GM12874 (cell line): ENCODE measurements at regions not wholly inside any gene's neighbourhood (a gene's known extent, or its start where the extent isn't known, plus 50 kb on each side); places are given as distances from the start of the nearest gene placed in this dataset.

Experiments
- CTCF ChIP-seq: IDR thresholded peaks from 2 replicates; pipeline ENCODE4 v1.5.1; 2011; ENCODE audit warnings: low read depth, mild to moderate bottlenecking, control low read depth, low read length, moderate library complexity; ENCODE audit not compliant: insufficient read depth

DNA sequence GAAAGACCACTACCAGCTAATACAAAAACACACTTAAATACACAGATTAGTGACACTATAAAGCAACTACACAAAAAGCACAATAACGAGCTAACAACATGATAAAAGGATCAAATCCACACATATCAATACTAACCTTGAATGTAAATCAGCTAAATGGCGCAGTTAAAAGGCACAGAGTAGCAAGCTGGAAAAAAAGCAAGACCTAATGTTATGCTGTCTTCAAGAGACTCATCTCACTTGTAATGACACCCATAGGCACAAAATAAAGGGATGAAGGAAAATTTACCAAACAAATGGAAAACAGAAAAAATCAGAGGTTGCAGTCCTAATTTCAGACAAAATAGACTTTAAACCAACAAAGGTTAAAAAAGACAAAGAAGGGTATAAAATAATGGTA is 86.3 kb downstream of the NUS1 start:
- TF ChIP-seq CTCF: no peak

GRCh38 chr6:117771403-117771802 is 96.1 kb downstream of the NUS1 start:
- no peak for TF ChIP-seq CTCF

DNA sequence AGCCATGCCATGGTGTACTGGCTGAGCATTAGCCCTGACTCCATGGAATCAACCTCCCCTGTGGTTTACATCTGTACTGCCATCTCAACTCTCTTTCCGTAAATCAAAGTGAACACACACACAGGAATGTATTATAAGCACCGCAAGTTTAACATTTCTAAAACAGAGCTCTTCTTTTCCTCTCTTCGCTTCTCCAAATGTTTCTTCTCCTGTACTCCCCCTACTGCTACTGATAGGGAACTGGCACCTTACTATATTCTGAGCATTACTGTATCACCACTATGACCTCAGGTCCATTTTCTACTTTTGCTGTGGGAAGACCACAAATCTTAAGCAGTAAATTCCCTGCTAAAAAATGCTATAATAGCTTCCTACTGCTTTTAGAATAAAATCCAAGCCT is 101.2 kb downstream of the NUS1 start:
- no peak for TF ChIP-seq CTCF

GRCh38 chr6:117781550-117781949 is 106.3 kb downstream of the NUS1 start:
- TF ChIP-seq CTCF: no peak

DNA sequence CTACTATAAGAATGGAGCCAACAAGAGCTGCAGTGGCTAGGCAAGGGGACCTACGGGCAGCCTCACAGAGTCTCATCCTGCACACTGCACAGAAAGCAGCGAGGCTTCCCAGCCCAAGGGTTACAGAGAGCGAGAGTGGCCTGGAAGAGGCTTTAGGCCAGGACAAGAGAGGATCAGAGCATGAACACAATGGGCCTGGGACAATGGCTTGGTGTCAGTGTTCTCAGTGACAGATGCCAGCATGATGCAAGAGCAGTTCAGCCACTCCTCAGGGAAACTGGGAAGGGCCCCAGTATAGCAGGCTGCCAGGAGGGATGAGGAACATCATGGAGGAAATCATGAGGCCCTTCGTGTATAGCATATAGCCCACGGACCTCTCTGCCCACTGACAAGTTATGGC is 108.0 kb downstream of the NUS1 start:
- TF ChIP-seq CTCF: no peak

GRCh38 chr6:117791012-117791411 is 115.7 kb downstream of the NUS1 start:
- no peak for TF ChIP-seq CTCF

GRCh38 chr6:117795234-117795633 is 111.8 kb upstream of the SLC35F1 start:
- TF ChIP-seq CTCF: no peak

DNA sequence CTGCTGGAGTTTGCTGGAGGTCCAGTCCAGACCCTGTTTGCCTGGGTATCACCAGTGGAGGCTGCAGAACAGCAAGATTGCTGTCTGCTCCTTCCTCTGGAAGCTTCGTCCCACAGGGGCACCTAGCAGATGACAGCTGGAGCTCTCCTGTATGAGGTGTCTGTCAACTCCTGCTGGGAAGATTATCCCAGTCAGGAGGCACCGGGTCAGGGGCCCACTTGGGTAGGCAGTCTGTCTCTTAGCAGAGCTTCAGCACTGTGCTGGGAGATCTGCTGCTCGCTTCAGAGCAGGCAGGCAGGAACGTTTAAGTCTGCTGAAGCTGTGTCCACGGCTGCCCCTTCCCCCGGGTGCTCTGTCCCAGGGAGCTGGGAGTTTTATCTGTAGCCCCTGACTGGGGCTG is 96.8 kb upstream of the SLC35F1 start:
- TF ChIP-seq CTCF: no peak
